ENCODE measurements at regions not wholly inside any gene's neighbourhood (a gene's known extent, or its start where the extent isn't known, plus 50 kb on each side); places are given as distances from the start of the nearest gene placed in this dataset.
A peak's percentile ranks its signal among the peaks of the same experiment; 100 is the strongest.
"Not testable (repeated sequence)": the region's sequence is repeated elsewhere in the genome, so short reads cannot be mapped to it uniquely, and the experiment has no call there.

DNA sequence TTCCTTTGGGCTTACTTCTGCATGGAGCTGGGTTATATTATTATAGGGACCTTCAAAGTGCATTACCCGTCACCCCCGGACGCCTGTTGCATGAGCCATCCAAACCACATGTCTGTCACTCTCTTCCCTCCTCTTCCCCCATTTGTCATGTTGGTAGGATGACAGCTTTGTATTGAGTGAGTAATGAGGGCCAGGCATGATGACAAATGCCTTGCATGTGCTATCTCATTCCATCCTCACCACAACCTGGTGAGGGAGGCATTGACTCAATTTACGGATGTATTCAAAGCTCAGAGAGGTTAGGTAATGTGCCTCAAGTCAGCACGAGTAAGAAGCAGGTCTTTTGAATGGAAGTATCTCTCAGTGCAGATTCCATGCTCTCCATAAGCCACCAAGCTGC lies 510.5 kb upstream of the TNP1 start:
- DNase-seq (ENCODE audit: low spot score): peak; percentile 88

DNA sequence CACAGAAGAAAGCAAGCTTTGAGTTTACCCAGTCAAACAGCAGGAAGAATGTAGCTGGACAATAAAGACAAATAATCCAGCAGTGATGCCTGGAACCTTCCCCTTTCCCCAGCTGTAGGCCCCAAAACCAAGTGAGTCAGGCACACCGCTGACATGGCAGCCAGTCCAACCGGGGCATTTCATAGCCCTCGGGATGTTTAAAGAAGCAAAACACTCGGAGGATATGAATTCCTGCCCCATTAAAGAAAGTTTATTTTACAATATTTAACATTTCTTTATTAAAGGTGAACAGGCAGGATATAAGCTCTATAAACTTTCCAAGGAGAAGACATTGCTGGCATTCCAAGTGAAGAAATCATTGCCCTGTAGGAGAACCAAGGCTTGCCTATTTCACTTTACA lies 507.6 kb upstream of the TNP1 start:
- DNase-seq (ENCODE audit: low spot score): peak; percentile 67

DNA sequence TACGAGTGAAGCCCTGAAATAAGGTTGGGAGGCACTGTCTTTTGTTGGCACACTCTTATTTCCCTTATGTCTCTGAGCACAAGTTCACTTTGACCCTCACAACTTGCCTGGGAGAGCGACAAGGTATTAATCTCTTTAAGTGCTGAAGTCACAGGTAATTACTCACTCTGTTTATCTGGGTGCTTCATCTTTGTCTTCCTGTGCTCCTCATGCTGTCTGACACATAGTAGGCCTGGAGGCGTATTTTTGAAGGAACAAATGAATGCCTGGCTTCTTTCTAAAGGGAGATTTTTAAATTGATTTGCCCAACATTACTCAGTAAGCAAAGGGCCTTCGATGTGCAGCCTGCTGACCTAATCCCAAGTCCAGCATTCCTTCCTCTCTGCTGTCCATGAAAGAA lies 507.1 kb upstream of the TNP1 start:
- DNase-seq (ENCODE audit: low spot score): peak; percentile 55

DNA sequence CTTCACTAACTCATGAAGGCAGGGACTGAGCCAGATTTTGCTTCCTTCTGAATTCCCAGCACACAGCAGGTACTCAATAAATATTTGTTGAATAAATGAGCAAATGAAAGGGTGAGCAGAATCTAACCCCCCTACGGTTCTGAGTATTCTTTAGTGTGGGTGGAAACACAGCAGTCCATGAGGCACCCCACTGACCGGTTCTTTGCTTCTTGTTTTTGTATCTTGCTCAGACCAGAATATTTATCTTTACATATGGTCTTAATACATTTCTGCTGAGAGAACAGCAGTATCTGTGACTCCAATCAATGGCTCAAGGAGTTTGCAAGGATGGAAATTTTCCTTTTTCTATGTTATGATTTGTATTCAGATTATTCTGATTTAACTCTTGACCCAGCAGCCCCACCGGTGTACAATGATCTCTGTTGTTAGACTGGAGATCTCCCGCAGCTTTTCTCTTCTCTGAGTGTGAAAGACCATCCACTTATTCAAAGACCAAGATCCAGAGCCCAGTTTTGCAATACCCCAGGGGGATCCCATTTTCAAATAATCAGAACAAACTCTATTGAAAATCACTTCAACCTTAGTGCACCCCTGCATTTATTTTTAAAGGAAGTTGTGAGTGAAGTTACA lies 506.5 kb upstream of the TNP1 start:
- DNase-seq (ENCODE audit: low spot score): no peak

DNA sequence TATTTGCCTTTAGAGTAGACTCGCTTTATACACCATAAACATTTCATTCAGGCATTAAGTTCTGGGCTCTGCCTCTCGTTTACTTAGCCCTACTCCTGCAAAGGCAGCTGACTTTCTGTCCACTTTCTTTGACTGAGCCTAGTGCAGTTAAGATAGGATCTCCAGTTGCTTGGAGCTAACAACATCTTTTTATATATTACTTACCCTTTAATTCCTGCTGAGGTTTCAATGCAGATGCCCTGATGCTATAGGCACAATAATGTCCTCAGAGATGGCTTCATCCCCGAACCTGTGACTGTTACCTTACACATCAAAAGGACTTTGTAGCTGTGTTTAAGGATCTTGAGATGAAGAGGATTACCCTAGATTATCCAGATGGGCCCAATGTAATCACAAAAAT lies 505.8 kb upstream of the TNP1 start:
- no peak for DNase-seq (ENCODE audit: low spot score)

DNA sequence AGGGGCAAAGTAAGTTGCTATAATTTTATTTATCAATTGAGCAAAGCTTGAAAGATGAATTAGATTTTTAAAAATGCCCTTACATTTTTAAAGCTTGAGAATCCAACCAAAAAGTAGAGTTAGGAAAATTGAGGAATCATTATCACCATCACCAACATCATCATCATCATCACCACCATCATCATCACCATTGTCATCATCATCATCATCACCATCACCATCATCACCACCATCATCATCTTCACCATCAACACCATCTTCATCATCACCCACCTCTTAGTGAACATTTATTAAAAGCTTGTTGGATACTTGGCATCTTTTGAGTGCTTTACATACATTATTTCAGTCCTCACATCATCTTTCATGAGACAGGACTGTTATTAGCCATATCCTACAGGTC lies 504.4 kb upstream of the TNP1 start:
- DNase-seq (ENCODE audit: low spot score): no peak

DNA sequence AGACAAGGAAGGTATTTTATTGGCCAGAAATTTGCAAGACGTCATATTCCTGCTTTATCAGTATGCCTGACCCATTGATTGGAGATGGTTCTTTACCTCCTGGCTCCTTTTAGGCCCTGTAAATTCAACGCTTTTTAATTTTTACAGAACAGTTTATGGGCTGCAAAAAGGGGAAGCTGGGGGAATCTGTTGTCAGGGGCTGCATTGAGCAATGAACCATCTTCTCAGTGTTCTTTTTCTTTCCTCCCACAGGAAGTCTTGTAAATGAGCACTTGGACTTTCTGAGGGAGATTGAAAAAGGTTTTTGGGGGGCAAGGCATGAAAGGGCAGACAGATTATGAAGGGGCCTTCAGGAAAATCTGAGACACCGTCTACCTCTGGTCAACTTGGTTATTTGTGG lies 503.6 kb upstream of the TNP1 start:
- no peak for DNase-seq (ENCODE audit: low spot score)

DNA sequence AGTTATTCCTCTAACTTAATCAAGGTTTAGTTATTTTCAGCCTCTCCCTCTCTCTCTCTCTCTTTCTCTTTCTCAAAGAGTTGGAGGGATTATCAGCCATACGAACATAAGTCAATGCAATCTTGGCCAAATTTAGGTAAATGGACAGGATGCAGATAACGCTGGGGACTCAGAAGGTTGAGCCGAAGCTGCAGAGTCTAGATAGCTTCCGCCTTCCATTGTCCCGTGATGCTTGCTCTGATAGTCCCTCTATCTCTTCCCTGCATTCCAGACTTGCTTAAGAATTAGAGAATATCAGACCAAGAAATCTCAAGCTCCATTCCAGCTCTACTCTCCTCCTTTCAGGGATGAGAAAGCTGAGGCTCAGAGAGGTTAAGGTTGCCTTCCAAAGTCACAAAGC lies 502.8 kb upstream of the TNP1 start:
- DNase-seq (ENCODE audit: low spot score): no peak

DNA sequence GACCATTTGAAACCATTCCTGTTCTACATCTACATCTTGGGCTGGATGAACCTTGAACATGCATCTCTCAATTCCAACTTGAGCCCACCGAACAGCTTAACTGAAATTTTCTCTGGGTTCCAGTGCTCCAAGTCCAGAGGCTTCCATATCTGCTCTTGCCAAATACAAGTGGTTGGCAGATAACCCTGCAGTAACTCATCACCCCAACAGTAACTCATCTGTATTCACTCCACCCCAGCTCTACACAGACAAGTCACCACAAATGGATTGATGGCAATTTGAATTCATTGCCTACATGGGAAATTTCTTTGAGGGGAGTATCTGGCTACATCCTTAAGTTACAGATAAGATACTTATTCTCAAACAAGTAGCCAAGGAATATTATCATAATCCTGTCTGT lies 502.4 kb upstream of the TNP1 start:
- no peak for DNase-seq (ENCODE audit: low spot score)

DNA sequence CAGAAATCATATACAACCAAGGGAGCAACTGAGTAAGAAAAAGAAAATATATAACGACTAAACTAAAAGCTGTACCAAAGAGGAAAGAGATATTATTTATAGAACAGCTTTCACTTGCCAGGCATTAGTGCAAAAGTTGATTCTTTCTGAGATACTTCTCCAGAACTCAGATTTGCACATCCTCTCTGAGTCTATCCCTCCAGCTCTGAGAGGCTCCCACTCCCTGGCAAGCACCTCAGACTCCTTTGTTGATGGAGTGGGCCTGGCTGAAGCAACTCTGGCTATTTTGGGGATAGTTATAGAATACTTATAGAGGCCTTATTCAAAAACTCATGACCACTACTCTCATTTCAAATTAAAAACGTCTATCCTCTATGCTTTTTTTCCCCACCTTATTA lies 501.6 kb upstream of the TNP1 start:
- no peak for DNase-seq (ENCODE audit: low spot score)

DNA sequence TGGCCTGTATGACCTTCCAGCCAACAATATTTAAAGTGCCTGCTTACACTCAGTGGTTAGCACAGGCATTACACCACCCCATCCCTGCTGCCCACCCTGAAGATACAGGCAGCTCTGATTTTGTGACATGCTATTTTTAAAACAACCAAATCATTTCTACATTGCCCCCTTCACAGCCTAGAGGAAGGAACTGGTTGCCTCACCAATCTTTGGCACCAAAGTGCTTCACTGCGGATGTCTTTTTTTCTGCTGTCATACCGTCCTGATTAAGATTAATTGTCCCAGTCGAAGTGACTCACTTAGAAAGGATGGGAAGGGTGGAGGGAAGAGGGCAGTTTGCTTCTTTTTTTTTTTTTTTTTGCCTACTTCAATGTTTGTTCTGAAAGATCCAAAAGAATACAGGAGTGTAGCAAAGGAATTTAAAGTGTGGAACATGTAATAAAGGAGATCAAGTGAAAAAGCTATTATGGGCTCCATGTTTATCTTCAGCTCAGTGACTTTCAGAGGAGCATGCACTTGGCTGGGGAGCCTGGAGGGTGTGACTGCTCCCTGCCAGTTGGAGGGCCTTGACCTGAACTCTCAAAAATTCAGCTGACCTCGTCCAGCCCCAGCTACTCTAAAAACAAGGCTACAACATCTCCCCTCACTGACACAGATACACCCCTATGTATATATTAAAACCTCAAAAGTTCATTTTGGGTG lies 501.1 kb upstream of the TNP1 start:
- peak; percentile 93 for DNase-seq (ENCODE audit: low spot score)

DNA sequence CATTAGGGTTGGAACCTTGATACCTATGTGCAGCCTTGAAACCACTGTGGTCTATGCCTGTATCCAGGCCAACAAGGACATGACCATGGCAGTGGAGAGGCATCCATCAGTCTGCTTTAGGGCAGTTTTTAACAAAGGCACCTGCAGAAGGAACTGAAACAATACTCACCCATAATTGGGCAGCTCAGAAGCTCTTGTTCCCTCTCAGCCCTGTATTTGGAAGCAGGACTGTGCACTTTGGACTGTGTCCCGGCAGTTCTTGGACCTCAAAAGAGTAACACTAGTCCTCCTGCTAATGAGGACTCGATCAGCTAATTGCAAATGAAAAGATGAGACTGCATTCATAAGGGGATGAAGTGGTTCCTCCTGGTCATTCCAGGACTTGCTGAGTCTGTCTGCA lies 500.2 kb upstream of the TNP1 start:
- DNase-seq (ENCODE audit: low spot score): no peak

DNA sequence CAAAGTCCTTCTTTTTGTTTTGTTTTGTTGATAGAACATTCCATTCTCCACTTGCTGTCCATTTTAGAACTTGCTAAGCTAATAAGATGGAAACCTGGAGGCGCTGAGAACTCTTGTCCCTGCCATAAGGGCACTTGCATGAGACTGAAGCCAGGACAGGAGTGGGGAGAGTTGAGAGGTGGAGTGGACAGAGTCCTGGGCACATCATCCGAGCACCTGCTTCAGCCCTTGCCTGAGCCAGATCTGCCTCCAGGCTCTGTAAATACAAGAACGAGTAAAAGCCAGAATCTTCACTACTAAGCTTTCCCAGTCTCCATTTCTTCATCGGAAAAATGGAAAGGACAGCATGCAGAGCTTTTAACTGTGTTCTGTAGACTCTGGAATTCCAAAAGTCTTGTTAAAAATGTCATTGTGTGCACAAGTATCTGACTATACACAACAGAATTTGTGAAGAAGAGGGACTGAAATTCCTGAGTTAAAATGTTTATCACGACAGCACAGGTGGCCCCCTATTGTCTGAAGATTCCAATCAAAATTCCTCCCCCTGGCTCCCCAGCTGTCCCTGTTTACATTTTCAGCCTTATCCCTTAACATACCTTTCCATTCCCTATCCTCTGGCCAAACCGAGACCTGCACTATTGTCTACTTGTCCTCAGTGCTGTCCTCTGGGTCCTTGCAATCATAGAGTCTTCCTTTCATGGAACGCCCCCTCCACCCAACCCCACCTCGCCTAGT lies 498.2 kb upstream of the TNP1 start:
- DNase-seq (ENCODE audit: low spot score): no peak

DNA sequence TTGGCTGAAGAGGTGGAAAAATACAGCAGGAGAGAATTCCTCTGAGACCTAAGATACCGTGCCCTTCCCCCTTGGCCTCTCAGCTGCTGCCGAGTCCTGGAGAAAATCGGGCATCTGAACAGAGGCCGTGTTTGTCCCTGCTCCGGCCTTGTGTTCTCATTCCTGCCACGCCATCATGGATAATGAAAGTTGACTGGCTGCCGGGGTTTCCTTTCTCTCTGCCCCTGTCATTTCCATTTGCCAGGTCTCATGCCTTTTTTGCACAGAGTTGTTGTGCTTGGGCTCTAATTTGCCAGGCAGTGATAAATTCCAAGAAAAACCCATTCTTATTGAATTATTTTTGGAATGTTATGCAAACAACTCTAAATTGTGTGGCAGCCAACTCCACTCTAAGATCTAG lies 496.9 kb upstream of the TNP1 start:
- DNase-seq (ENCODE audit: low spot score): no peak

DNA sequence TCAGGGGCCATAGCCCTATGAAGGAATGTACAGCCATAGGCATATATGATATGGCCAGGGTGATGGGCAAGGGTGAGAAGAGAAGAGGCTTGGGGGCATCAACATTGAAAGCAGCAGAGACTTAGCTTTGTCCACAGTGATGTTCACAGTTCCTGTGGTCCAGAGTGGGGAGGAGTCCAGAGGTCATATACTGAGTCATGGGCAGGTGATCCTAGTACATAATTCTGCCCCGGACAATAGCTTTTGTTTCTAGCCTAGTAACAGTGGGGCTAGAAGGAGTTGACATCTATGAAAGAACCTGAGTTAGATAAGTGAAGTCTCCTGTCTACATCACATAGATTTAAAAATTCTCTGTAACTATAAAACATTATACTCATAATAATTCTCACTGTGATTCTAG lies 496.3 kb upstream of the TNP1 start:
- no peak for DNase-seq (ENCODE audit: low spot score)

DNA sequence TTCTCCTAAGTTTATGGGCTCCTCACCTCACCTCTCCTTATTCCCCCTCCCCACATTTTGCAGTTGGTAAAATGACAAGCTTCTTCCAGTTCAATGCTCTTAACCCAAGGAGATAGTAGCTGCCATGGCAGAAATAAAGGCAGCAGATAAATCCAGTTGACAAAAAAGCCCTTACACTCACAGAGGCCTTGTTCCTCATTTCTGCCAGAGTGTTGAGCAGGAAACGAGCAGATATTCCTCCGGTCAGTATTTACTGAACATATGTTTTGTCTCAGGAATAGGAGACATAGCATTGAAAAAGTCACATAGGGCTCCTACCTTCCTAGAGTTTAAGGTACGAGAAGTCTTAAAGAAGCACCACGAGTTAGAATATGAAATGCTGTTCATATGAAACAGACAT lies 493.7 kb upstream of the TNP1 start:
- DNase-seq (ENCODE audit: low spot score): no peak

DNA sequence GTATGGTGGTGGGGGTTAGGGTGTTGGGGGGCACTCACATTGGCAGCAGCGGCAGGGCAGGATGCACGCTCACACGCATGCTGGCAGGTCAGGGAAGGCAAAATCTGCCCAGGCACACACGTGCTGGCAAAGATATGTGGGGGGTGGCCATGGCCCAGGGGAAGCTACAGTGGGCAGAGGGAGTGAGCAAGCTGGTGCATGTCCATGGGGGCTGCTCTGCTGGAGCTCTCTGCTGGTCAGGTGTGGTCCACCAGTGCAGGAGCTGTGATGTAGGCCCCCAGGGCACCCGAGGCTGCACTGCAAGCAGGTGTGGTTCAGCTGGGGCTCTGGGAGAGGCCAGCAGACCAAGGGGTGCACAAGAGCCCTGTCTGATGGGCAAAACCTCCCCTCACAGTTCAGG lies 491.5 kb upstream of the TNP1 start:
- no peak for DNase-seq (ENCODE audit: low spot score)

DNA sequence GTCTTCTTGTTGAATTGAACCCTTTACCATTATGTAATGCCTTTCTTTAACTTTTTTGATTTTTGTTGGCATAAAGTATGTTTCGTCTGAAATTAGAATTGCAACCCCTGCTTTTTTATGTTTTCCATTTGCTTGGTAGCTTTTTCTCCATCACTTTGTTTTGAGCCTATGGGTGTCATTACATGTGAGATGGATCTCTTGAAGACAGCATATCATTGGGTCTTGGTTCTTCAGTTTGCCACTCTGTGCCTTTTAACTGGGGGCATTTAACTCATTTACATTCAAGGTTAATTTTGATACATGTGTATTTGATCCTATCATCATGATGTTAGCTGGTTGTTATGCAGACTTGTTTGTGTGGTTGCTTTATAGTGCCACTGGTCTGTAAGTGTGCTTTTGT lies 489.4 kb upstream of the TNP1 start:
- DNase-seq (ENCODE audit: low spot score): no peak

DNA sequence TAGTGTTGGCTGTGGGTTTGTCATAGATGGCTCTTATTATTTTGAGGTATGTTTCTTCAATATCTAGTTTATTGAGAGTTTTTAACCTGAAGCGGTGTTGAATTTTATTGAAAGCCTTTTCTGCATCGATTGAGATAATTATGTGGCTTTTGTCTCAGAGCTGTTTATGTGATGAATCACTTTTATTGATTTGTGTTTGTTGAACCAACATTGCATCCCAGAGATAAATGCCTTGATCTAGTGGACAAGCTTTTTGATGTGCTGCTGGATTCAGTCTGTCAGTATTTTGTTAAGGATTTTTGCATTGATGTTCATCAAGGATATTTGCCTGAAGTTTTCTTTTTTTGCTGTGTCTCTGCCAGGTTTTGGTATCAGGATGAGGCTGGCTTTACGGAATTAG lies 487.8 kb upstream of the TNP1 start:
- DNase-seq (ENCODE audit: low spot score): not testable (repeated sequence)

DNA sequence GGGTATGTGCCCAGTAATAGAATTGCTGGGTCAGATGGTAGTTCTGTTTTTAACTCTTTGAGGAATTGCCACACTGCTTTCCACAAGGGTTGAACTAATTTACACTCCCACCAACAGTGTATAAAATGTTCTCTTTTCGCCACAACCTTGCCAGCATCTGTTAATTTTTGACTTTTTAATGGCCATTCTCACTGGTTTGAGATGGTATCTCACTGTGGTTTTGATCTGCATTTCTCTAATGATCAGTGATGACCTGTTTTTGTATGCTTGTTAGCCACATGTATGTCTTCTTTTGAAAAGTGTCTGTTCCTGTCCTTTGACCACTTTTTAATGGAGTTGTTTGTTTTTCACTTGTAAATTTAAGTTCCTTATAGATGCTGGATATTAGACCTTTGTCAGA lies 486.2 kb upstream of the TNP1 start:
- not testable (repeated sequence) for DNase-seq (ENCODE audit: low spot score)

DNA sequence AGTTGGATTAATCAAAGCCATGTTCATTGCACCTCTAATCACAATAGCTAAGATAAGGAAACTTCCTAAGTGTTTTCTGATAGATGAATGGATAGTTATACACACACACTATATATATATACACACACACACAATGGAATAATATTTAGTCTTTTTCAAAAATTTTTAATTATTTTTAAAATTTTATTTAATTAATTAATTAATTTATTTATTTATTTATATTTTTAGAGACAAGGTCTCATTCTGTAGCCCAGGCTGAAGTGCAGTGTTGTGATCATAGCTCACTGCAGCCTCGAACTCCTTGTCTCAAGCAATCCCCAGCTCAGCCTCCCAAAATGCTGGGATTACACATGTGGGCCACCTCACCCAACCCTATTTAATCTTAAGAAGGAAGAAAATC lies 481.0 kb upstream of the TNP1 start:
- DNase-seq (ENCODE audit: low spot score): no peak

DNA sequence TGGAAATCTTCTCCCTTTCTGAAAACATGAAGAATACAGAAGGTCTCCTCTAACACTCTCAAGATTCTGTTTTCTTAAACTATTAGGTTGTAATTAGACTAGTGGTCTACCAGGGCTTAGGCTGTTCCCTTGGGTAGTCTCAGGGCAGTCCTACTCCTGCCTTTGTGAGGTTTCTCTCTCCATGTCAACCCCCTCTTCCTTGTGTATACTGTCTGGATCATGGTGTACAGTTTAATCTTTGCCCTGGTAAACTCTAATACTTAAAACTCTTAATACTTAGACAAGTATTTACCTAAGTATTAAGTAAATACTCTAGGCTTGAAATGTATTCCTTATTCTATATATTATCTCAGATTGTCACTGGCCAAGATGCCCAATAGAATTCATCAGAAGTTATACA lies 480.3 kb upstream of the TNP1 start:
- no peak for DNase-seq (ENCODE audit: low spot score)

DNA sequence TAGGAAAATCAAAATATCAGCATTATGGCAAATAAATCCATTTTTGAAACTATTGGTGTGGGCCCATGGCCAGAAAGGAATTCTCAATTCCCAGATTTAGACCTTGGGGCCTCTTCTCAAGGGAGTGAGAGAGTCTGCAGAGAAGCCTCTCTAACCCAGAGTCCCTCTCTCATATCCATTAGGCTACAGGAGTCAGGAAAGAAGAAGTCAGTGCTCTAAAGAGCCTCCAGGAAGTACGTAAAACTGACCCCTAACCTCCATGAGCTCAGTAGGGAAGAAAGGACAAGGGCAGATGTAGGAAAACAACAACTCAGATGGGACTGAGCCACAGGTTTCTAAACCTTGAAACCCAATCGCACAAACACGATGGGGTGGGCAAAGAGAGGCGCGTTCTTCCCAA lies 479.9 kb upstream of the TNP1 start:
- no peak for DNase-seq (ENCODE audit: low spot score)

Data from A172 (cell line).